Testis (tissue), 2 donors: ENCODE measurements at regions not wholly inside any gene's neighbourhood (a gene's known extent, or its start where the extent isn't known, plus 50 kb on each side); places are given as distances from the start of the nearest gene placed in this dataset.

Source experiments
- POLR2A ChIP-seq: fragments of 450-650 bp; IDR thresholded peaks from one replicate; pipeline ENCODE4 v1.6.1; 2017; ENCODE audit warnings: antibody characterized with exemption, mild to moderate bottlenecking, moderate library complexity
- TF ChIP-seq, protein P1 (sequence below), 3 experiments: fragments of 450-650 bp in 2 of 3; fragments of 200-600 bp in 1 of 3; sonication (generic) in 1 of 3; IDR thresholded peaks; one replicate each; pipeline ENCODE4 v1.5.1; 2016 to 2019; ENCODE audit warnings: antibody characterized with exemption in 3 of 3, mild to moderate bottlenecking in 2 of 3, moderate library complexity in 1 of 3

DNA sequence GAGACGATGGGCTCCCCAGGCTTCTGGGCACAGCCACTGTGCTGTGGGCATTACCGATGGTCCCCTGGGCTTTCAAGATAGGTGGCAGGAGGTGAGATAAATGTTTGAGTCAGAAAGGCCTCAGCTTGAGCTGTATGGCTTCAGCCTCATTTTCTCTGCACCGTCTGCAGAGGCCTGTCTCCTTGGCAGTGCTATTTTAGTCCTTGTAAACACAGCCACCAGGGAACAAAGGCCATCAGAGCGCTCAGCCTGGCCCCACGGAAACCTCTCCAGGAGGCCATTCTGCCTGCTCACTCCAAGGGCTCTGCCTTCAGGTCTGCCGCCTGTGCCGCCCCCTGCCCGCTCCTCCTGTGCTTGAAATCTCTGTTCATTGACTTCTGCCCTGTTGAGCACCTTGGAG lies 1424.9 kb downstream of the TBC1D22A start:
- TF ChIP-seq POLR2A, result no peak
- TF ChIP-seq, protein P1, sequence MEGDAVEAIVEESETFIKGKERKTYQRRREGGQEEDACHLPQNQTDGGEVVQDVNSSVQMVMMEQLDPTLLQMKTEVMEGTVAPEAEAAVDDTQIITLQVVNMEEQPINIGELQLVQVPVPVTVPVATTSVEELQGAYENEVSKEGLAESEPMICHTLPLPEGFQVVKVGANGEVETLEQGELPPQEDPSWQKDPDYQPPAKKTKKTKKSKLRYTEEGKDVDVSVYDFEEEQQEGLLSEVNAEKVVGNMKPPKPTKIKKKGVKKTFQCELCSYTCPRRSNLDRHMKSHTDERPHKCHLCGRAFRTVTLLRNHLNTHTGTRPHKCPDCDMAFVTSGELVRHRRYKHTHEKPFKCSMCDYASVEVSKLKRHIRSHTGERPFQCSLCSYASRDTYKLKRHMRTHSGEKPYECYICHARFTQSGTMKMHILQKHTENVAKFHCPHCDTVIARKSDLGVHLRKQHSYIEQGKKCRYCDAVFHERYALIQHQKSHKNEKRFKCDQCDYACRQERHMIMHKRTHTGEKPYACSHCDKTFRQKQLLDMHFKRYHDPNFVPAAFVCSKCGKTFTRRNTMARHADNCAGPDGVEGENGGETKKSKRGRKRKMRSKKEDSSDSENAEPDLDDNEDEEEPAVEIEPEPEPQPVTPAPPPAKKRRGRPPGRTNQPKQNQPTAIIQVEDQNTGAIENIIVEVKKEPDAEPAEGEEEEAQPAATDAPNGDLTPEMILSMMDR (IDR thresholded peaks at IDR 0.05), result no peak
